IPS DF 19.7 (cell line): ENCODE measurements at regions not wholly inside any gene's neighbourhood (a gene's known extent, or its start where the extent isn't known, plus 50 kb on each side); places are given as distances from the start of the nearest gene placed in this dataset.

Experiments used
- DNase-seq: peaks from one replicate; pipeline ENCODE4 v3.0.0-alpha.2; 2013; ENCODE audit warnings: low read depth, low spot score

GRCh38 chr3:76063811-76064210, 278.5 kb upstream of the ZNF717 start:
- no peak for DNase-seq

GRCh38 chr3:76065964-76066363, 280.6 kb upstream of the ZNF717 start:
- DNase-seq, result no peak

GRCh38 chr3:76078101-76078500, 292.8 kb upstream of the ZNF717 start:
- DNase-seq, result no peak

GRCh38 chr3:76083992-76084391, 298.6 kb upstream of the ZNF717 start:
- DNase-seq, result no peak

DNA sequence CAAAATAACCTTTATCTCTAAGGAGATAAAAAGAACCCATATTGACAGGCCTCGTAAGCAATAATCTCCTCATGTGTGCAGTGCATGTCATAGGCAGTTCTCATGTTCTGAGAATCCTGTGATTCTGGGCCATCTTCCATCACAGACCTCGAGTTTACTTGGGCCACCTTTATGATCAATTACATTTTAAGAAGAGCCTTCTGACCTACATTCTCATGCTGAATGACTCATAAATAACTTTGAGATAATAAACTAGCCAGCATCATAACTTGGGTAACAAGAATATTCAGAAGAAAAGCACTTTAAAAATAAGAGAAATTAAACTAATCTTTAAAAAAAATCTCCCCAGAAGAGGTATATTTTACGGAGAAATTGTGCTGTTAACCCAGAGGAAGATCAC, 310.7 kb upstream of the ZNF717 start:
- no peak for DNase-seq

GRCh38 chr3:76096836-76097588, 311.7 kb upstream of the ZNF717 start:
- no peak for DNase-seq

DNA sequence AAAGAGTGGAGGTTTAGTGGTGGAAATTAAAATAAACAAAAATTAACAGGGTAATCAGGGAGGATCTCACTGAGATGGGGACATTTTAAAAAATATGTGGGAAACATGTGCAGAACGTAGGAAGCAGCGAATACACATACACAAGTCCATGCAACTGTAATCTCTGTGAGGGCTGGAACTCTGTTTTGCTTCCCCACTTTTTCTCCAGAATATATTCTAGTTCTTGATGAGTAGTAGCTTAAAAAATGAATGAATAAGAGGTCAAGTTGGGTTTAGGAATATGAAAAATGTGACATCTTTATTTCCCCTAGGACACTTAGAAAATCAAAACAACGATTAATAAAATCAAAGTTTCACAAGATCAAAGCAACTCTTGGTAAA, 312.2 kb upstream of the ZNF717 start:
- DNase-seq, result no peak

DNA sequence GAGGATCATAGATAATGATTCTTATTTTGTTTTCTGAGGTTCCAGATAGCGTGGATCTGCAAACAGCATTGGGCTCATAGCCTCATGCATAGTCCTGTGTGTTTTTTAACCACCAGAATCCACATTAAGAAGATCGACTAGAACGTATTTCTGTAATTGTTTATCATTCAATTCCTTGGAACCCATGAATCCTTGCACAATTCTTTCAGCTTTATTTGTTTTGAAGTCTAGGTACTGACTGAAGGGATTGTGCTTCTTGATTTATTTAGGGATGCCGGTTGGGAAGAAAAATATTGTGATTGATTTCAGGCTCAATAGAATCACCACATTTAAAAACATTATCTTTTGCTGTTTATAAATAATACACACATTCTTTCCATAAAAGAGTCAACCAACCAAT, 314.6 kb upstream of the ZNF717 start:
- DNase-seq, result no peak

DNA sequence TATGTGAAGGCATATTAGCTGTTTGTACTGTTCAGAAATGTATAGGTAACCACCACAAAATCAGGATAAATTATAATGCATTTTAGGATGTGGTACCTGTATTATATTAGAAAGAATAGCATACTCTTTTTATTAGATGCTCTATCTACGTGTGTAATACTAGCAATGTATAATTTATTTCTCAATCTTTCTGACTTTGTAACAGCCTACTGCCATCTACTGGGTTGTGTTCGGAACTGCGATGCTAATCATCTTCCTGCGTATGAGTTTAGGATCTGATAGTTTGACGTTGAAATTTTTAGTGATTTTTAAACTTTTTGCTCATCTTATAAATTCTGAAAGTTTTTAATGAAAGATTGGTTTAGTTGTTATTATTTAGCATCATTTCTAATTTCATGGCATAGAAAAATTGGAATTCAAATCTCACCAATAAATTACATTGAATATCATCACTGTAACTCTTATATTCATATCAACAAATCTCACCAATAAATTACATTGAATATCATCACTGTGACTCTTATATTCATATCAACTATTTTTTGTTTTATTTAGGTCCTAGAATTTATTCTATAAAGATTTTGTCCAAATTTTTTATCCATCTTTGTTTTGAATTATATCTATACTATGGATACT, 322.7 kb upstream of the ZNF717 start:
- peak; percentile 9 for DNase-seq

GRCh38 chr3:76111808-76112207, 326.5 kb upstream of the ZNF717 start:
- DNase-seq, result no peak

GRCh38 chr3:76122007-76122406, 336.7 kb upstream of the ZNF717 start:
- no peak for DNase-seq

DNA sequence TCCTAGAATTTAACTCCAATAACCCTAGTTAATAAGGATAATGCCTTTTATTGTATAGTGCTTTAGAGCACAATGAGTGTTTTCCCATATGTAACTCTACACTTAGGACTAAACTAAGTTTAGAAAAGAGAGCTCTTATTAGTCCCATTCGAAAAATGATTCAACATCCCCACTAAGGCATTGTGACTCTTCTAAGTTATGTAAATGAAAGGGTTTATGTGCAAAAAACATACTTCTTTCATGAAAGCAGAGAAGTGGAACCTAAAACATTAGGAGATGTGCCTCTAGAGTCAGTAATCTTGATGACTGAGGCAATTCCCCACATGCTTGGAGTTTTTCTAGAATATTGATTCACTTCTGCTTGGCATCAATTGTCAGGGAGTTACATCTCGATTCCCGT, 344.1 kb upstream of the ZNF717 start:
- no peak for DNase-seq

DNA sequence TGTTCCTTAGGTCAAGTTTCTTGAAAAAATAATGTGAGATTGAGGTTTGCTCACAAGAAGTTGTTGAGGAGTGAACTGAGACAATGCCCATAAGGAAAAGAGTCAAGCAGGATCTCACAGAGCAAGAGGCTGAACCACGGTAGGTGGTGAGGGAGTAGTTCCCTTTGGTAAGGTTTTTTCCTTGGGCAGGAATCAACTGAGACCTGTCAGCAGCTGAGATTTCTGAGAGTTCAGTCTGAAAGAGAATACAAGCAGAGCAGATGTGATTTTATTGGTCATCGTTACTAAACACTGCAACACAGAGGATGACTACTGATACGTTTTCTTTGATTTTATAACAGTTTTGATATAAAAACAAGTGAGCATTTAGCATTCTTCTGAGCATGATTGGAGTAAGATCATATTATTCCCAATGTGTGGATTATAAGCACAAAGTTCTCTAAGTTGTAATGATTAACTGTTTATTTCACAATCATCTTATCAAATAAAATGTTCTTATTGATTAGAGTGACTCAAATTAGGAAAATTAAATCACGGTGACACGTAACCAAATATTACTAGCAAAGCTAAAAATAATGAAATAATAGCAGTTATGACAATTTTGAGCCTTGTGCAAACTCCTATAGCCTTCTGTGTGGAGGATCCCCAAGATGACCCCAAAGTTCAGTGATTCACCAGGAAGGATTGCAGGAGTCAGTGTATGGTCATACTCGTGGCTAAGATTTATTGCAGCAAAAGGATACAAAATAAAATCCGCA, 346.2 kb upstream of the ZNF717 start:
- no peak for DNase-seq

DNA sequence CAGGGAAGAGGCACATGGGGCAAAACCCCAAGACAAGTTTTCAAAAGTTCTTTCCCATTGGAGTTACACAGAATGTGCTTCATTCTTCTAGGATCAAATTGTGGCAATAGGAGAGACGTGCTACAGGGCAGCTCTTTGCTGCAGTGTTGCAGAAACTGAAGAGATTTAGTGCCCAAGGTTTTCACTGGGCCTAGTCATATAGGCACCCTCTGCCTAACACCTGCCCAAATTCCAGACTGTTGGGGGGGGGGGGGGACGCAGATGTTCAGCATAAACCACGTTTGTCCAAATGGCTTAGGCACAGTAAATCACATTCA, 346.8 kb upstream of the ZNF717 start:
- no peak for DNase-seq

- DNase-seq, result no peak
These were observed 348.8 kb upstream of the ZNF717 start for GRCh38 chr3:76134166-76134565.

DNA sequence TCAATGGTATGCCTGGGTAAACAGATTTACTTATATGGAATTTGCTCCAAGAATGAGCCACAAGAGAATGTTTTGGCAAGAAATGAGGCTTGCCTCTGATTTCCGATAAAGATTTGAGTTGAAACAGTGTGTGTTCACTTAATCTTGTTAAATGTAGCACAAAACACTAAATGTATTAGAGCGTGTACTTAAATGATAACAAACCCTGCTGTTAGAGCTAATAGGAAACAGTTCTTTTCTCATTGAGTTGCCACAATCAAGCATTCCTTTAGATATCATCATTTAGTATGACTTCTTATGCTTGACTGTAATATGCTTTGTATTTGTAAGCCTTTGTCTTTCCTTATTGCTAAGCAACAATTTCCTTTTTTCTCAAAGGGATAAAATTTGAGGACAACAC, 353.6 kb upstream of the ZNF717 start:
- no peak for DNase-seq

DNA sequence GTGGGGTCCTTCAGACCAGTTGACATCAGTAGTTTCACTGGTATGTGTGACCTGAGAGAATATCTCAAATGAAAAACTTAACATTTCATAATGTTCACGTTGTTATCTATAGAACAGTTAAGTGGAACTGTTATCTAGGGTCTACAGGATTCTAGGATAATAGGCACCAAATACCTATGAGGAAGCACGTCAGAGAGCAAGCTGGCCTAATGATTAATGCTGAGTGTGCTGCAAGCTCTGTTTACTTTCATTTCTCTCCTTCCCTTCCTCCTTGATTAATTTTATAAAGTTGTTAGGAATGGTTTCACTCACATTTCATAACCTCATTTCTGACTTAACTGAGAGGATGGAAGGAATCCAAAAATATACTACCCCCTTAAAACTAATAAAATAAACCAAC, 362.5 kb upstream of the ZNF717 start:
- no peak for DNase-seq

- no peak for DNase-seq
These were observed 366.7 kb upstream of the ZNF717 start for GRCh38 chr3:76152028-76152427.

DNA sequence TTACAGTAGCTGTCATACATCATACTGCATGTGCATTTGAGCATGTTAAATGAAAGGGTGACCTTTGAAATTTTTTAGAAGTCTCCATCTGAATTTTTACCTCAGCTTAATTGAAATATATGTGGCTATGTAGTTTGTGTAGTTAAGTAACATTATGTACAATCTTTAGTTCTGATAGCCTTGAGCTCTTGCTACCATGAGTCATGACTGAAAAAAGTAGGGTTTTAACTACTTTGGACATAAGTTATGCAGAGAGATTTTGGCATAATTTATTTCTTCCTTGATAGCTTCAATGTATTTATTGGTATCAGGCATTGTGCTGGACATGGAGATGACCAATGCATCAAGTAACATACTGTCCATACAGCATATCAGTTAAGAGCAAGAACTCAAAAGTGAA, 376.5 kb upstream of the ZNF717 start:
- no peak for DNase-seq

DNA sequence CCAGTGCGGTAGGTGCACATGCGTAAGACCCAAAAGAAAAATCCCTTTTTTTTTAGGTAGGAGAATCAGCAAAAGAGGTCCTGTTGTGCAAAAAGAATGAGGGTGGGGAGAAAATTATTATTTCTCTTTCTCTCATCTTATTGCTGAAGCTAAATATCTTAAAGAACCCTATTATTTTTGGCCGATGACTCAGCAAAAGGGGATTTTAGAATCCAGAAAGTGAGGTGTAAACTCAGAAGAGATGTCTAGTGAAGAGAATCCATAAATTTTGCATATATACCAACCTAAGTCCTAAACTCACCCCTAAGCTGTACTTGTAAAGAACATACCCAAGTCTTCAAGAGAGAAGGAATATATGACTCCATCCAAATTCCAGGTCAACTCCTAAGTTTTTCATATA, 386.3 kb upstream of the ZNF717 start:
- DNase-seq, result no peak

DNA sequence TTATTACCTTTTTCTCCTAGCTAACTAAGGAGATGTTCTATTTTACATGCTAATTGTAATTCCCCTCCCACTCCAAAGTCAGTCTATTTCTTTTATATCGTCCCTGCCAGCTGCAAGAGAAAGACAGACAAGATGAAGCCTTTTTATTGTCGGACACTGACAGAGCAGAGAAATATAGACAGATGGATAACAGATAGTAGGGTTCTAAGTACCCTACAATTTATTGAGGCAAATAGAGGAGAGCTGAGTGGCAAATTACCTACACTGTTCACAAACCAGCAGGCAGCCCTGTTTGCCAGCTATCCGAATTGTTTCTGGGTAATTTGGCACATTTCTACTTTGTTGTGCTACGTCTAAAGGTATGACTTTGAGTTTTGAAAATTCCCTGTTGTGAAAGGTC, 392.3 kb upstream of the ZNF717 start:
- no peak for DNase-seq

DNA sequence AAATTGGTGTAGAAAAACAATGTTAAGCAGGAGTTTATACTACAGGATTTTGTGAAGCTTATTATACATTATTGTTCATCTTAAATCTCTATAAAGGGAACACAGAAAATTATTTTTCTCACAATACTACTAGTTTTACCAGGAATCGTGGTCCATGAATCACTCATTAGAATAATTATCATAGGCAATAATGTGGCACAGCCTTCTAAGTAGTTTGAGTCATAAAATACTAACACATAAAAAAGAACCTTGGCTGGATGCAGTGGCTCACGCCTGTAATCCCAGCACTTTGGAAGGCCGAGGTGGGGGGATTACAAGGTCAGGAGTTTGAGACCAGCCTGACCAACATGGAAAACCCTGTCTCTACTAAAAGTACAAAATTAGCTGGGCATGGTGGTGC, 393.1 kb upstream of the ZNF717 start:
- DNase-seq, result no peak

GRCh38 chr3:76181213-76181612, 395.9 kb upstream of the ZNF717 start:
- no peak for DNase-seq
